Mesendoderm (in vitro differentiated cells): ENCODE measurements at regions not wholly inside any gene's neighbourhood (a gene's known extent, or its start where the extent isn't known, plus 50 kb on each side); places are given as distances from the start of the nearest gene placed in this dataset.

Experiments
- DNase-seq: peaks from one replicate; pipeline ENCODE4 v3.0.0; 2013
- H2AK5ac ChIP-seq: 2 replicates; pipeline ENCODE4 v1.6.1; 2013; ENCODE audit warnings: low read length, inconsistent platforms
- H2BK120ac ChIP-seq: 2 replicates; pipeline ENCODE4 v1.6.1; 2013; ENCODE audit warnings: low read depth, mild to moderate bottlenecking, low read length, moderate library complexity, mixed read lengths
- H2BK15ac ChIP-seq: replicated peaks from 2 replicates; pipeline ENCODE4 v1.6.1; 2013; ENCODE audit warnings: low read depth, mild to moderate bottlenecking, moderate library complexity
- H2BK5ac ChIP-seq: 2 replicates; pipeline ENCODE4 v1.6.1; 2013; ENCODE audit warnings: low read length, inconsistent platforms
- H3K18ac ChIP-seq: 2 replicates; pipeline ENCODE4 v1.6.1; 2013; ENCODE audit warnings: mild to moderate bottlenecking, low read length, mixed read lengths
- H3K23ac ChIP-seq: one replicate; pipeline ENCODE4 v1.6.1; 2013; ENCODE audit warnings: low read length
- H3K27ac ChIP-seq: 2 replicates; pipeline ENCODE4 v1.5.1; 2013; ENCODE audit warnings: low read depth, mild to moderate bottlenecking, inconsistent platforms, low read length, moderate library complexity
- H3K27me3 ChIP-seq: 2 replicates; pipeline ENCODE4 v1.6.1; 2013; ENCODE audit warnings: low read length, control low read depth, mild to moderate bottlenecking, inconsistent platforms; ENCODE audit not compliant: insufficient read depth, poor library complexity
- H3K36me3 ChIP-seq: 2 replicates; pipeline ENCODE4 v1.6.1; 2013; ENCODE audit warnings: low read length, inconsistent platforms; ENCODE audit not compliant: control insufficient read depth, insufficient read depth
- H3K4ac ChIP-seq: one replicate; pipeline ENCODE4 v1.6.1; 2013; ENCODE audit warnings: low read depth, mild to moderate bottlenecking, low read length, moderate library complexity
- H3K4me1 ChIP-seq: 2 replicates; pipeline ENCODE4 v1.6.1; 2013; ENCODE audit warnings: low read depth, low read length, inconsistent platforms; ENCODE audit not compliant: control insufficient read depth
- H3K4me2 ChIP-seq: 2 replicates; pipeline ENCODE4 v1.6.1; 2013; ENCODE audit warnings: low read length
- H3K4me3 ChIP-seq: 2 replicates; pipeline ENCODE4 v1.5.1; 2013; ENCODE audit warnings: mild to moderate bottlenecking, low read length
- H3K56ac ChIP-seq: one replicate; pipeline ENCODE4 v1.6.1; 2013; ENCODE audit warnings: low read length
- H3K79me1 ChIP-seq: 2 replicates; pipeline ENCODE4 v1.6.1; 2013; ENCODE audit warnings: low read length, inconsistent platforms
- H3K79me2 ChIP-seq: 2 replicates; pipeline ENCODE4 v1.6.1; 2013; ENCODE audit warnings: mild to moderate bottlenecking, low read length; ENCODE audit not compliant: control insufficient read depth, insufficient read depth
- H3K9ac ChIP-seq: 2 replicates; pipeline ENCODE4 v1.6.1; 2013; ENCODE audit warnings: low read length, inconsistent platforms
- H4K5ac ChIP-seq: one replicate; pipeline ENCODE4 v1.6.1; 2013; ENCODE audit warnings: low read length
- H4K8ac ChIP-seq: one replicate; pipeline ENCODE4 v1.6.1; 2013; ENCODE audit warnings: low read depth, mild to moderate bottlenecking, control low read depth, low read length, moderate library complexity
- WGBS: extraction: QIAGEN DNeasy Blood & Tissue Kit; methylation state at CpG from one replicate; pipeline ENCODE4 v1.1.7; 2013; ENCODE audit warnings: low lambda C conversion rate, missing lambda C conversion rate; ENCODE audit not compliant: insufficient coverage; ENCODE audit errors: extremely low coverage; 5-methylcytosine and 5-hydroxymethylcytosine counted together

DNA sequence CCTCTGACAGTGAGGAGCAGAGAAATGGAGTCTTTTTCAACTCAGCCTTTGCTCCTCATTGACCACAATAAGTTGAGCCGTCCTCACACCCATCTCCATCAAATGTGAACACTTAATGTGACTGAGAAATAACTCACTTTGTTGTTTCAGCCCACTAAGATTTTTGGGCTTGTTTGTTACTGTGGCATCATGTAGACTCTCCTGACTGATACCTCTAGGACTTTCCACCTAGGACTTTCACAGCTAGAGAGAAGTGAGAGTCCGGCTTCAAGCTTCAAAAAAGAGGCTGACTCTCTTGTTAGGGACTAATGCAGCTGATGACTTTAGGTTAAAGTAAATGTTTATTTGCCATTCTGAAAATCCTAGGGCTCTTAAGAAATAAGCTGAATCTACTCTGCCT is 435.0 kb downstream of the TMEM114 start:
- Histone ChIP-seq H3K4me1 (no peaks in the 10 kb centered on the region), H3K4me3 (no peak overlapping the region), H3K4ac (no peak overlapping the region), H3K79me1 (no peaks in the 10 kb centered on the region), H4K8ac (no peak overlapping the region), H3K27me3 (no peaks in the 10 kb centered on the region), H3K36me3 (no peaks in the 10 kb centered on the region), H3K18ac (no peak overlapping the region), H2BK5ac (no peak overlapping the region), H3K9ac (no peak overlapping the region), H4K5ac (no peak overlapping the region), H3K56ac (no peak overlapping the region), H2BK15ac (no peak overlapping the region), H3K79me2 (no peaks in the 10 kb centered on the region), H3K23ac (no peak overlapping the region), H2BK120ac (no peak overlapping the region), H3K4me2 (no peak overlapping the region), H2AK5ac (no peak overlapping the region), H3K27ac (no peak overlapping the region)
- DNase-seq = no peak
- no CpG with 5 or more reads among the region's 2 CpGs for WGBS

DNA sequence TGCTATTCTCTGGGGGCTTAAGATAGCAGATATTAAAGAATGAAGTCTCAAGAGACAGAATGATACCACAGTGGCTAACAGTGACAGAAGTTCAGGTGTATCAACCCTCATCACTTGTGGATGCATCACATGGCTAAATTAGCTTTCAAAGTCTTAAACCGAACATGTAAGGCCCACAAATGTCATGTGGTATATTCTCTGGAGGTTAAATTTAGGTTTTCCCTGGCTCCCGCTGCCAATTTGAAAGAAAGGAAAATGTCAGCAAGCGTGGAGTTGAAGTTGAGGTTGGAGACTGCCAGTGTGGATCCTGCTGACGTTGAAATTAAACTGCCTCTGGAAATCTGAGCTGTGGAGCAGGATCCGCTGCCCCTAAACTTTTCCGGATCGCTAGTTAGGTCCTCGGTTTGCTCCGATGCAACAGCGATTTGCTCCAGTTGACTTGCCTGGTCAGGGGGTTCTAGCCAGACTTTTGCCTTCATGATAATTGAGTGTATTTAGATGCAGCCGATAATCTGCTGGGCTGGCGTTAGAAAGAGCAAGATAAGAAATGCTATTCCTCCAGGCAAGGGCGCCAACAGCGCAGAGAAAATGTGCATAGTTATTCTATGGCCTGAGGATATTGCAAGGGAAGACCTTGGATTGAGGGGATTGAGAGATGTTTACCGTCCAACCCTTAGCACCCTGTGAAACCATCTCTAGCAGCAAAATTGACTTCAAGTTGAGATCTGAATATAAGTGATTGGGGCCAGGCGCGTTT is 443.9 kb downstream of the TMEM114 start:
- H3K27me3 ChIP-seq = no peaks in the 10 kb centered on the region
- H3K4ac ChIP-seq = no peak overlapping the region
- no peak overlapping the region for H3K56ac ChIP-seq
- DNase-seq = no peak
- no peak overlapping the region for H2AK5ac ChIP-seq
- H2BK5ac ChIP-seq = no peak overlapping the region
- no peak overlapping the region for H3K23ac ChIP-seq
- no peak overlapping the region for H3K18ac ChIP-seq
- no peak overlapping the region for H3K27ac ChIP-seq
- H3K36me3 ChIP-seq = no peaks in the 10 kb centered on the region
- H4K8ac ChIP-seq = no peak overlapping the region
- no CpG with 5 or more reads among the region's 17 CpGs for WGBS
- H2BK120ac ChIP-seq = no peak overlapping the region
- no peak overlapping the region for H2BK15ac ChIP-seq
- no peak overlapping the region for H3K9ac ChIP-seq
- H3K4me3 ChIP-seq = no peak overlapping the region
- H3K79me1 ChIP-seq = no peaks in the 10 kb centered on the region
- H3K4me1 ChIP-seq = no peaks in the 10 kb centered on the region
- no peak overlapping the region for H3K4me2 ChIP-seq
- H4K5ac ChIP-seq = no peak overlapping the region
- no peaks in the 10 kb centered on the region for H3K79me2 ChIP-seq

DNA sequence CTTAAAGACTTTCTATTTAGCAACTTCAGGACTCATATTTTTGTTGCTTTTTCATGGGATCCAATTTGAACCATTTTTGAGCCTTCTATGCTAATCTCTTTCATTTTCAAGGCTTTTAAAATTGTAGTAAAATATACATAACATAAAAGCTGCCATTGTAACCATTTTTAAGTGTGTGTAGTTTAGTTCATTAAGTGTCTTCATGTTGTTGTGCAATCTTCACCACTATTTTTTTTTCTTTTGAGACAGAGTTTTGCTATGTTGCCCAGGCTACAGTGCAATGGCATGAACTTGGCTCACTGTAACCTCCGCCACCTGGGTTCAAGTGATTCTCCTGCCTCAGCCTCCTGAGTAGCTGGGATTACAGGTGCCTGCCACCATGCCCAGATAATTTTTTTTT is 451.6 kb downstream of the TMEM114 start:
- Histone ChIP-seq H3K18ac (no peak overlapping the region), H3K79me1 (no peaks in the 10 kb centered on the region), H3K79me2 (no peaks in the 10 kb centered on the region), H2BK5ac (no peak overlapping the region), H3K4ac (no peak overlapping the region), H4K8ac (no peak overlapping the region), H2BK120ac (no peak overlapping the region), H3K23ac (no peak overlapping the region), H3K9ac (no peak overlapping the region), H3K4me1 (no peaks in the 10 kb centered on the region), H2AK5ac (no peak overlapping the region), H3K4me3 (no peak overlapping the region), H4K5ac (no peak overlapping the region), H3K27ac (no peak overlapping the region), H3K4me2 (no peak overlapping the region), H3K27me3 (peaks cover 2% of the 10 kb centered on the region), H2BK15ac (no peak overlapping the region), H3K36me3 (no peaks in the 10 kb centered on the region), H3K56ac (no peak overlapping the region)
- no CpG with 5 or more reads among the region's 1 CpG for WGBS
- DNase-seq = no peak

DNA sequence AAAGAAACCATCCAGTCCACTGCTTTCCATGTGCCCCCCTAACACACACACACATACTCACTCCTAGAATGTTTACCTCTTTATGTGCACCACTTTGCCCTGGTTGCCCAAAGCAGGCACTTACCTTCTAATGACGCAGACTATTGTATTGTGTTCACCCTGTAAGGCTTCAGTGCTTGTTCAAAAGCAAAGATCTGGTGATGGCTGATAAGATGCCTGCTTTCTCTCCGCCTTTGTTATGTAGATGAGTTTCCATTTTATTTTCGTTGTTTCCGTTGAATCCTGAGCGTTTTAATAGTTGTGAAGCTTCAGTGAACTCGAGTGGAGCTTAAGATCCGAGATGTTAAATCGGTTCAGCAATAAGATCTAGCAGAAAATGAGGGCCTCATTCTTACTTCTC is 452.7 kb downstream of the TMEM114 start:
- Histone ChIP-seq H2BK120ac (no peak overlapping the region), H4K8ac (no peak overlapping the region), H2BK15ac (no peak overlapping the region), H3K23ac (no peak overlapping the region), H3K79me2 (no peaks in the 10 kb centered on the region), H3K4me2 (no peak overlapping the region), H3K27me3 (peaks cover 2% of the 10 kb centered on the region), H3K9ac (no peak overlapping the region), H3K4me3 (no peak overlapping the region), H3K4me1 (no peaks in the 10 kb centered on the region), H3K27ac (no peak overlapping the region), H3K79me1 (no peaks in the 10 kb centered on the region), H3K4ac (no peak overlapping the region), H4K5ac (no peak overlapping the region), H2BK5ac (no peak overlapping the region), H3K56ac (no peak overlapping the region), H2AK5ac (no peak overlapping the region), H3K18ac (no peak overlapping the region), H3K36me3 (no peaks in the 10 kb centered on the region)
- no CpG with 5 or more reads among the region's 8 CpGs for WGBS
- DNase-seq = peak; percentile 21

DNA sequence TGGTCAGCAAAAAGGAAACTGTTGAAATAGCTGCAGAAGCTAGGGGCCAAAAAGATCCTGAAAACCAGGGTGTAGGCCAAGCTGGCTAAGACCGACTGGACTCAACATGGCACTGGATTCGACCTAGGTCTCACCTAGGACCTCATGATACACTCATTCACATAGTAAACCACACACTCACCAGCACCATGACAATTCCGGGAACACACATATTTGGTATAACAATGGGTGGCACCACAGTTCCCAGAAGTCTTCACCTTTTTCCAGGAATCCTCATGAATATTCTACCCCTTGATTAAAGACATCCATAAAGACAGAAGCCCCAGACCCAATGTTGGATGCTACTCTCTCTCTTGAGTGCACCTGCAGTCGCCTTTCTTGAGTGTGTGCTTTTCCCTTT is 460.1 kb downstream of the TMEM114 start:
- no peak overlapping the region for H2AK5ac ChIP-seq
- no peaks in the 10 kb centered on the region for H3K79me2 ChIP-seq
- no CpG with 5 or more reads among the region's 4 CpGs for WGBS

DNA sequence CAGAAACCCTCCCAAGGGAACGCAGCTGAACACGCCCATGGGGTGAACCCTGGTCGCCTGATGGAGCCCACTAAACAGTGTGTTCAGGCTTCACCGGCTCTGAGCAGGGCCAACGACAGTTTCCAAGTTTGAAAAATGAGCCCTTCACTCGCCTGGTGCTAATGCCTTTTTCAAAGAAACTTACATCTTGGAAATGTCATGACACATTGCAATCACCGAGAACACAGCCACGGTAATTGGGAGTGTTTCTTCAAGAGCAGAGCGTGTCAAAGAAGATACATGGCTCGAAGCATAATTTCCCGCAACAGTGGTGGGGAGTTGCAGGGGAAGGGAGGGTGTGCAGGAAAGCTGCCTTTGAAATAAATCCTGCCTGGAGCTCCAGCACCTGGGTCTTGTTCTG is 463.2 kb downstream of the TMEM114 start:
- H3K18ac ChIP-seq = no peak overlapping the region
- H2BK5ac ChIP-seq = no peak overlapping the region
- no peaks in the 10 kb centered on the region for H3K79me2 ChIP-seq
- H3K4me3 ChIP-seq = no peak overlapping the region
- H3K27ac ChIP-seq = no peak overlapping the region
- no peaks in the 10 kb centered on the region for H3K79me1 ChIP-seq
- H2BK120ac ChIP-seq = no peak overlapping the region
- H3K27me3 ChIP-seq = no peaks in the 10 kb centered on the region
- no peak overlapping the region for H4K5ac ChIP-seq
- no peak overlapping the region for H3K4ac ChIP-seq
- no peak overlapping the region for H2BK15ac ChIP-seq
- H3K23ac ChIP-seq = no peak overlapping the region
- H3K4me1 ChIP-seq = no peaks in the 10 kb centered on the region
- H3K56ac ChIP-seq = no peak overlapping the region
- no peaks in the 10 kb centered on the region for H3K36me3 ChIP-seq
- H4K8ac ChIP-seq = no peak overlapping the region
- DNase-seq = no peak
- H2AK5ac ChIP-seq = no peak overlapping the region
- H3K4me2 ChIP-seq = no peak overlapping the region
- no peak overlapping the region for H3K9ac ChIP-seq
- WGBS = no CpG with 5 or more reads among the region's 11 CpGs

More for the DNA sequence above, 460.1 kb downstream of the TMEM114 start:
- no peak overlapping the region for H3K56ac ChIP-seq
- H2BK120ac ChIP-seq = no peak overlapping the region
- no peak overlapping the region for H3K9ac ChIP-seq
- H3K23ac ChIP-seq = no peak overlapping the region
- no peak overlapping the region for H2BK15ac ChIP-seq
- no peak overlapping the region for H4K8ac ChIP-seq
- no peak overlapping the region for H3K18ac ChIP-seq
- no peak overlapping the region for H3K4me3 ChIP-seq
- H3K4me2 ChIP-seq = no peak overlapping the region
- no peak overlapping the region for H3K27ac ChIP-seq
- no peaks in the 10 kb centered on the region for H3K36me3 ChIP-seq
- no peaks in the 10 kb centered on the region for H3K4me1 ChIP-seq
- no peaks in the 10 kb centered on the region for H3K27me3 ChIP-seq
- DNase-seq = no peak
- H3K4ac ChIP-seq = no peak overlapping the region
- H2BK5ac ChIP-seq = no peak overlapping the region
- H4K5ac ChIP-seq = no peak overlapping the region
- H3K79me1 ChIP-seq = no peaks in the 10 kb centered on the region
